ENCODE measurements at regions not wholly inside any gene's neighbourhood (a gene's known extent, or its start where the extent isn't known, plus 50 kb on each side); places are given as distances from the start of the nearest gene placed in this dataset.

GRCh38 chr3:194072691-194073279 lies 63.2 kb upstream of the HES1 start:
- no peaks in the 10 kb centered on the region for H3K36me3 ChIP-seq
- peaks cover 43% of the 10 kb centered on the region for H3K4me1 ChIP-seq (replicated peaks)
- no peak overlapping the region for H3K4me3 ChIP-seq
- H3K9me3 ChIP-seq (replicated peaks) = peaks cover 7% of the 10 kb centered on the region; the same call in 1 of the 2 replicates
- H3K27ac ChIP-seq = no peak overlapping the region
- H3K27me3 ChIP-seq (replicated peaks) = no peaks in the 10 kb centered on the region
- DNase-seq (ENCODE audit: low read depth in 1 of 2, low spot score in 2 of 2) = no peak

GRCh38 chr3:194073926-194074325 lies 62.0 kb upstream of the HES1 start:
- no peaks in the 10 kb centered on the region for H3K36me3 ChIP-seq
- no peak overlapping the region for H3K27ac ChIP-seq
- H3K4me1 ChIP-seq (replicated peaks) = peaks cover 39% of the 10 kb centered on the region
- no peak overlapping the region for H3K4me3 ChIP-seq
- H3K27me3 ChIP-seq (replicated peaks) = no peaks in the 10 kb centered on the region
- DNase-seq (ENCODE audit: low read depth in 1 of 2, low spot score in 2 of 2) = no peak
- H3K9me3 ChIP-seq (replicated peaks) = 0 out of 2 replicates have a peak, but pooled peaks cover 3% of the 10 kb centered on the region

- H3K4me1 ChIP-seq (replicated peaks) = peaks cover 28% of the 10 kb centered on the region
- H3K4me3 ChIP-seq = no peak overlapping the region
- no peak for DNase-seq (ENCODE audit: low read depth in 1 of 2, low spot score in 2 of 2)
- H3K27me3 ChIP-seq (replicated peaks) = no peaks in the 10 kb centered on the region
- no peaks in the 10 kb centered on the region for H3K9me3 ChIP-seq (replicated peaks)
- no peaks in the 10 kb centered on the region for H3K36me3 ChIP-seq
- no peak overlapping the region for H3K27ac ChIP-seq
Observed at GRCh38 chr3:194075088-194075615, 60.8 kb upstream of the HES1 start.

- no peak overlapping the region for H3K27ac ChIP-seq
- no peaks in the 10 kb centered on the region for H3K27me3 ChIP-seq (replicated peaks)
- no peak overlapping the region for H3K4me3 ChIP-seq
- H3K4me1 ChIP-seq (replicated peaks) = peaks cover 29% of the 10 kb centered on the region
- peak in 1 of 2 experiments; percentile 44 for DNase-seq (ENCODE audit: low read depth in 1 of 2, low spot score in 2 of 2)
- no peaks in the 10 kb centered on the region for H3K36me3 ChIP-seq
- no peaks in the 10 kb centered on the region for H3K9me3 ChIP-seq (replicated peaks)
Observed at GRCh38 chr3:194075802-194076460, 60.0 kb upstream of the HES1 start.

- no peaks in the 10 kb centered on the region for H3K9me3 ChIP-seq (replicated peaks)
- no peak overlapping the region for H3K4me3 ChIP-seq
- H3K36me3 ChIP-seq = no peaks in the 10 kb centered on the region
- no peaks in the 10 kb centered on the region for H3K27me3 ChIP-seq (replicated peaks)
- no peak overlapping the region for H3K27ac ChIP-seq
- H3K4me1 ChIP-seq (replicated peaks) = peaks cover 30% of the 10 kb centered on the region
- DNase-seq (ENCODE audit: low read depth in 1 of 2, low spot score in 2 of 2) = no peak
Observed at GRCh38 chr3:194076475-194076874, 59.5 kb upstream of the HES1 start.

GRCh38 chr3:194077602-194078001 lies 58.3 kb upstream of the HES1 start:
- no peaks in the 10 kb centered on the region for H3K27me3 ChIP-seq (replicated peaks)
- H3K4me1 ChIP-seq (replicated peaks) = peaks cover 34% of the 10 kb centered on the region
- no peak overlapping the region for H3K4me3 ChIP-seq
- no peaks in the 10 kb centered on the region for H3K9me3 ChIP-seq (replicated peaks)
- no peak overlapping the region for H3K27ac ChIP-seq
- H3K36me3 ChIP-seq = no peaks in the 10 kb centered on the region
- no peak for DNase-seq (ENCODE audit: low read depth in 1 of 2, low spot score in 2 of 2)

- Histone ChIP-seq H3K27me3 (replicated peaks) (no peaks in the 10 kb centered on the region), H3K9me3 (replicated peaks) (no peaks in the 10 kb centered on the region), H3K36me3 (no peaks in the 10 kb centered on the region), H3K27ac (no peak overlapping the region), H3K4me3 (no peak overlapping the region), H3K4me1 (replicated peaks) (peaks cover 40% of the 10 kb centered on the region)
- no peak for DNase-seq (ENCODE audit: low read depth in 1 of 2, low spot score in 2 of 2)
Observed at GRCh38 chr3:194078045-194078821, 57.7 kb upstream of the HES1 start.

- Histone ChIP-seq H3K9me3 (replicated peaks) (no peaks in the 10 kb centered on the region), H3K27me3 (replicated peaks) (no peaks in the 10 kb centered on the region), H3K27ac (no peak overlapping the region), H3K4me3 (no peak overlapping the region), H3K36me3 (no peaks in the 10 kb centered on the region), H3K4me1 (replicated peaks) (peaks cover 40% of the 10 kb centered on the region)
- DNase-seq (ENCODE audit: low read depth in 1 of 2, low spot score in 2 of 2) = no peak
Observed at GRCh38 chr3:194079702-194080172, 56.2 kb upstream of the HES1 start.

- Histone ChIP-seq H3K4me1 (replicated peaks) (peaks cover 36% of the 10 kb centered on the region), H3K27me3 (replicated peaks) (no peaks in the 10 kb centered on the region), H3K27ac (no peak overlapping the region), H3K36me3 (no peaks in the 10 kb centered on the region), H3K9me3 (replicated peaks) (no peaks in the 10 kb centered on the region), H3K4me3 (no peak overlapping the region)
- no peak for DNase-seq (ENCODE audit: low read depth in 1 of 2, low spot score in 2 of 2)
Observed at GRCh38 chr3:194080436-194080835, 55.5 kb upstream of the HES1 start.

GRCh38 chr3:194080913-194081800 lies 54.8 kb upstream of the HES1 start:
- Histone ChIP-seq H3K27ac (no peak overlapping the region), H3K27me3 (replicated peaks) (no peaks in the 10 kb centered on the region), H3K36me3 (no peaks in the 10 kb centered on the region), H3K9me3 (replicated peaks) (no peaks in the 10 kb centered on the region), H3K4me3 (no peak overlapping the region), H3K4me1 (replicated peaks) (peaks cover 30% of the 10 kb centered on the region)
- DNase-seq (ENCODE audit: low read depth in 1 of 2, low spot score in 2 of 2) = no peak

GRCh38 chr3:194081826-194082225 lies 54.1 kb upstream of the HES1 start:
- H3K27me3 ChIP-seq (replicated peaks) = no peaks in the 10 kb centered on the region

GRCh38 chr3:194082743-194083636 lies 53.0 kb upstream of the HES1 start:
- Histone ChIP-seq H3K27ac (no peak overlapping the region), H3K27me3 (replicated peaks) (no peaks in the 10 kb centered on the region), H3K9me3 (replicated peaks) (no peaks in the 10 kb centered on the region), H3K4me1 (replicated peaks) (peaks cover 47% of the 10 kb centered on the region), H3K4me3 (no peak overlapping the region), H3K36me3 (no peaks in the 10 kb centered on the region)
- no peak for DNase-seq (ENCODE audit: low read depth in 1 of 2, low spot score in 2 of 2)

More at GRCh38 chr3:194081826-194082225, 54.1 kb upstream of the HES1 start:
- no peak for DNase-seq (ENCODE audit: low read depth in 1 of 2, low spot score in 2 of 2)
- Histone ChIP-seq H3K4me3 (no peak overlapping the region), H3K4me1 (replicated peaks) (peaks cover 35% of the 10 kb centered on the region), H3K36me3 (no peaks in the 10 kb centered on the region), H3K9me3 (replicated peaks) (no peaks in the 10 kb centered on the region), H3K27ac (no peak overlapping the region)
